ENCODE measurements at regions not wholly inside any gene's neighbourhood (a gene's known extent, or its start where the extent isn't known, plus 50 kb on each side); places are given as distances from the start of the nearest gene placed in this dataset.

- TF ChIP-seq CTCF (IDR thresholded peaks at IDR 0.05; ENCODE audit: control extremely low read depth in 1 of 3, insufficient read depth in 1 of 3, low read depth in 1 of 3, low read length in 3 of 3) (no peak), RXRA (IDR thresholded peaks at IDR 0.05; ENCODE audit: insufficient read depth, low read depth, low read length) (no peak), JUND (IDR thresholded peaks at IDR 0.05; ENCODE audit: low read length) (no peak), GTF2F1 (IDR thresholded peaks at IDR 0.05; ENCODE audit: borderline replicate concordance, low read depth, low read length) (no peak)
Observed at GRCh38 chr3:88586121-88586640, 436.4 kb downstream of the C3orf38 start (continued).

Measured in H1 (cell line).